ENCODE measurements at regions not wholly inside any gene's neighbourhood (a gene's known extent, or its start where the extent isn't known, plus 50 kb on each side); places are given as distances from the start of the nearest gene placed in this dataset.

DNA sequence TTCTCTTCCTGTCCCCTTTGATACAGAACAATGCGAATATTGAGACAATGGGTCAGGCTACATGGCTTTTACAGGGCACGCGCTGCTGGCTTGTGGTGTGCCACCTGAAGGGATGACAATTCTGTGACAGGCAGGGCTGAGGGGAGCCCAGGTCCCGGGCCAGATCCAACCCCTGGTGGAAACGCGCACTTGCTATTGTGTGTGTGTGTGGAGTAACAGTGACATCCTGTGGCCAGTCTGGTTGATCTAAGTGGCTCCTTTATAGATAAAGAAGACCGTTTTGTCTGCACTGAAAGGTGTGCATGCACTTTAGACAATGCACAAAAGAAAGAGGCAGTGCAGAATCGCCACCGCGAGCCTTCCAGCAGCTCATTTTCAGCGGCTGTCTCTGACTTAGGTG lies 273.6 kb downstream of the HRH4 start:
- peak; percentile 22 for DNase-seq (ENCODE audit: low spot score)

DNA sequence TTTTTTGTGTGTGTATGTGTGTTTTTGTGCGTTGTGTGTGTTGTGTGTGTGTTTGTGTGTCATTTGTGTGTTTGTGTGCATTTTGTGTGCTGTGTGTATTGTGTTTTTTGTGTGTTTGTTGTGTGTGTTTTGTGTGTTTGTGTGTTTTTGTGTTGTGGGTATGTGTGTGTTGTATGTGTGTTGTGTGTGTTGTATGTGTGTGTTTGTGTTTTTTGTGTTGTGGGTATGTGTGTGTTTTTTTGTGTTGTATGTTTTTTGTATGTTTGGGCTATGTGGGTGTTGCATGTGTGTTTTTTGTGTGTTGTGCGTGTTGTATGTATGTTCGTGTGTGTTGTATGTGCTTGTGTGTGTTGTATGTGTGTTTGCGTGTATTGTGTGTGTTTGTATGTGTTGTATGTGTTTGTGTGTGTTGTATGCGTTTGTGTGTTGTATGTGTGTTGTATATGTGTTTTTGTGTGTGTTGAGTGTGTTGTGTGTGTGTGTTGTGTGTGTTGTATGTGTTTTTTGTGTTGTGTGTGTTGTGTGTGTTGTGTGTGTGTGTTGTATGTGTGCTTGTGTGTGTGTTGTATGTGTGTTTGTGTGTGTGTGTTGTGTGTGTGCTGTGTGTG lies 275.3 kb downstream of the HRH4 start:
- no peak for DNase-seq (ENCODE audit: low spot score)

DNA sequence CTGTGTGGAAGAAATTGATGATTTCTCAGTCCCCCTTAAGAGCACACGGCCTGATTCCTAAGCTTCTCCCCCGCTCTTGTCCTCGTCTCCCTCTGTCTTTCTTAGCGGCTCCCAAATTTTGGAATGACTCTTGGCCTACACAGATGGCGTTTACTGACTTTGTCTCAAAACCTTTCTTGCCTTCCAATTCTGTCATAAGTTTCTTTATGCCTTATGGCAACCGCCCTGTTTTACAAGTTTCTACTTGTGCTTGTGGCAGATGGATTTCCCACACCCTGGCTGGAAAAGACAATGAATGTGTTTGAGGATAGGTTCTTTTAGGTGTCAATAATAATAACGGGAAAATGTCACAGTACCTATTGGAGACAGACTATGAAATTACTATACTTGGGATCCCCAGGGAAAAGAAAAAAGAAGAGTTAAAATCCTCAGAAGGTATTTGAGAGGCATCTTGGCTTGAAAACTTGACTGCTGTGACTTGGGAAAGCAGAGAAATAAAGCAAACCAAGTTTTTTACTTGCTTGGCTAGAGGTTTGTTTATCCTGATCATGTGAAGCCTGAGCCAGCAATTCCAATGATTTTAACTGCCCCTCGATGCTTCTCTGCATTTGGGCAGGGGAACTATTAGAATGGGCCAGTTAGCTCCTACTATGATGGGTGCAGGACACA lies 276.4 kb downstream of the HRH4 start:
- DNase-seq (ENCODE audit: low spot score) = no peak

DNA sequence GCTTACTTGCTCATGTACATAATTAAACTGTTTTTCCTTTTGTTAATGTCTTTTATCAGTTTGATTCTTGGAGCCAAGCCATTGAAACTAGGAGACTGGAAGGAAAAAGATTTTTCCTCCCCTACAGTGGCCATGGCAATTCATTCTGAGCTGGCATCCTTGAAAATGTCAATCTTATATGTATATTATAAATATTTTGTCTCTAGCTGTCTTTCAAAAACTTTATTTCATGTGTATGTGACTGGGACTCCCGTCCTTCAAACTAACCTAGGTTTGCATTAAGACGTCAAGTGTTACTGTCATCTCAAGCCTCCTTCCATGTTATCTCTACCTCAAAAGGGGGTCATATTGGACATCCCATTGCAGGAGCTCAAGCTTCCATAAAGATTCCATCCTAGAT lies 280.4 kb downstream of the HRH4 start:
- no peak for DNase-seq (ENCODE audit: low spot score)

DNA sequence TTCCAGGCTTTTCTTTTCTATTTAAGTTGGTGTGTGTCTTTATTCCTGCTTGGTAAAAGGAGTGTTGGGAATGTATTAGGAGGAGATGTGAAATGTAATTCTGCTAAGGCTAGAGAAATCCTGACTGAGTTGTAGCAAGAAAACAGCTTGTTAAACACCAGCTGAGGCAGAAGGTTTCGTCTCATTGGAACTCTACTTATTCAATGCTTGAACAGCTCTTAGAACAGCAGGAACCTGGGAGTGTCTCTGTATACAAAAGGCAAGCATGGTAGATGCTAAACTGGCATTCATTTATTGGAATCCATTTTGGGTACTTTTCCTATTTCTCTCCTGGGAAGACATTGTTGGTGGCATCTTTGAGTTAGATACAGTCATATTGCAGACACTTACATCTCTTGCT lies 280.9 kb downstream of the HRH4 start:
- DNase-seq (ENCODE audit: low spot score) = no peak

DNA sequence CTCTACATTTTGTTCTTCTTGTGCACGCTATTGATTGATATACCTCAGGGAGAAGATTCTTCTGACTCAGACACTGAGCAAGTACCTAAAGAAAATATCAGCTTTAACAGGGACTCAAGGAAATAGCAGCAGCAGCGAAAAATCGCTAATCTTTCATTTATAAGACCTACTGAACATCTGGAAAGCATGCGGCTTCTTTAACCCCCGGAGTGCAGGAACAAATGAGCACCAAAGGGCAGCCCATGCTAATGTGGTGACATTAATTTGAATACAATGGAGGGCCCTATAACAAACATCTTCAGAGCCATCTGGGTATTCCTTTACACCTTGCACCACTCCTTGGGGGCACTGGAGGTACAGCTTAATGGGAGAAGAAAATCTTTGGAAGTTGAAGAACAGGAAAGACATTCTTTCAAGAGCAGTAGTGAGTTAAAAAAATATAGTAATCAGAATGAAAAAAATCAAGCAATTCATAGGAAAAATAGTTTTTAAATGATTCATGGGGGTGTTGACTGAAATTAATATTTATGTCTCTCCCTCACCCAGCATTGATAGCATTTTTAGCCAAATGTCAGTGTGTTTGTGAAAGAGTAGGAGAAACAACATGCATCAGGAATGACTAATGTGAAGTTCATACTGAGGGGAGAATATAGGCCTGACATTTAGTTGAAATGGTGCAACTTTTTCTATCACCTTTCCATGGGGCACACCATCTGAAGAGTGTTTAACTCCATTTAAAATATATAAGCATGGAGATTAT lies 281.7 kb downstream of the HRH4 start:
- DNase-seq (ENCODE audit: low spot score) = no peak

DNA sequence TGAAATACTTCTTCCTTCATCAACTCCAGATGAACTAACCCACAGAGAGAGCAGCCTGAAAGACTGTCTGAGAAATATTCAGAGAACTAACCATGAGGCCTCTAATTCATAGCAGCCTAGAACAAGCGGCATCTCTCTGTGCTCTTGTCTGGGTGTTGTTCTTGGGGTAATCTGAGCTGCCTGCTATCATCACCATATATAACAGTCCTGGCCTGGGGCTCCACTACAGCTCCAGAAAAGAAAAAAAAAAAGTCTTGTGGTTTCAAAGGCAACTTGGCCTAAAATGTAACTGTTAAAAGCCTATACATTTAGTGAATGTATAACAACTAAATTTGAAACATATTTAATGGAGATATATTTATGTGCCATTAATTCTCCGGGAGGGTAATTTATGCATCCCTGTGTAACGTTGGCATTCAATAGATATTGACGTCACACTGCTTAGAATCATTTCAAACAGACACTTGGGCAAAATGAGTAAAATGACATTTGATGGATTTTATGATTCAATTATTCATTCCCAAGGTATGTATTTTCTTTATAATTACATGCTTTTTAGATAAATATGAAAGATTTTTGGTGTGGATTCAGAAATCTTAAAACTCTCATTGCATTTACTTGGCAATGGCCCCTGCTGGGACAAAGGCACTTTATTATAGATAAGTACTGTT lies 294.3 kb downstream of the HRH4 start:
- no peak for DNase-seq (ENCODE audit: low spot score)

DNA sequence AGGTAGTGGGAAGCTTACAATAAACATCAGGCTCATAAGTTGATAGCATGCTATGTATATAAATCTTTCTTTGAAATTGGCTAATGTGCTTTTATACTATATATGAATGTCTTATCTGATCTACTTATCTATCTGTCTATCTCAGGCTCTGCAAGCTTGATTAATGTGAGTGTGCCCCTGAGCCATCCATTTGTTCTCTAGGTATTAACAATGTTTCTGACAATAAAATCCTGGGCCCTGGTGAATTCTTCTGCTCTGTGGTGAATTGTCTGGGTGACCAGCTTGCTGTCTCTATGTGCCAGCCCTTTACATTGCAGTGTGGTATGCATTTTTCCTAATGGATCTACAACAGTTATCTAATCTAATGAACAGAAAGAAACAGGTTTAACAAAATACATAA lies 295.9 kb downstream of the HRH4 start:
- DNase-seq (ENCODE audit: low spot score) = no peak

DNA sequence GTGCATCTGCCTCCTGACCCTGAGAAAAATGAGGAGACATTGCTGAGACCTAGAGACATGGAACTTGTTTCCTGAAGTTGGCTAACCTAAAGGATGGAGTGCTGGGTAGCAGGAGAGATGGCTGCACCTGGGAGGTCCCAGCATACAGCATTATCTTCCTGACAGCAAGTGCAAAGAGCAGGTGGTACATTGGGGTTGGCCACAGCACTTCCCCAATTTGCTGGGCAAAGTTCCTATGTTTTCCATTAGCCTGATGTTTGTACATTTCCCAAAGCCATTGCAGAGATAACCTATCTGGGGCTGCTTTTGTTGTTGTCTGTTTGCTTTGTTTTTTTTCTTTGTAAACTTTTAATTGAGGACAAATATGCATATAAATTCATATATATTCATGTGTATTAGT lies 296.7 kb downstream of the HRH4 start:
- DNase-seq (ENCODE audit: low spot score) = no peak

DNA sequence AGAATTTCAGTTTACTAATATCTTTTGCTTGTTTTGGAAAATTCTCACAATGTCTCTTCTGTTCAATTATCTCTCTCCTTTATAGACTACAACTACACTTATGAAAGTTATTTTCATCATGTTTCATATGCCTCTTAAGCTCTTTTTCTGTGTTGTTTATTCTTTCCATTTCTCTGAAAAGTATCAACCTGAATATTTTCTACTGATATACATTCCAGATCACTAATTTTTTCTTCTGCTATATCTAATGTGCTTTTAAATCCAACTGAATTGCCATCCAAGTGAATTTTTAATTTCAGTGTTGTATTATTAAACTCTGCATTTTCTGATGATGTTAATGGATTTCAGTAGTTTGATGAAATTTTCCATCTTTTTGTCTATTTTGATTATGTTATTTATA lies 301.3 kb downstream of the HRH4 start:
- no peak for DNase-seq (ENCODE audit: low spot score)

DNA sequence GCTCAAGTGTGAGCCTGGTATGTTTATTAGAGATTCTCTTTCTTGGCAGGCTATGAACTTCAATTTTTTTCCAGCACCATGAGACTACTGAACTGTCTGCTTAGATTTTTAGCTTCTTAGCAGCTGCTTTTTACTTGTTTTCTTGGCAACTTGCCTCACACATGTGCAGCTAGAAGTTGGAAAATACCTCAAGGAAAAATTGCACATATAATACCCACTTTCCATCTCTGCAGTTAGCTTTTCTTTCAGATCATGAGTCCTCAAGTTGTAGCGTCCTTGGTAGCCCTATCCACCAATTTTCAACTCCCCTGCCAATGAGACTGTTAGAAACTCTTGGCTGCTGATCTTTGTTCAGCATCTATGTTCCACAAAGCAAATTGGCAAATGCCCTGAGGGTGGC lies 302.1 kb downstream of the HRH4 start:
- no peak for DNase-seq (ENCODE audit: low spot score)

DNA sequence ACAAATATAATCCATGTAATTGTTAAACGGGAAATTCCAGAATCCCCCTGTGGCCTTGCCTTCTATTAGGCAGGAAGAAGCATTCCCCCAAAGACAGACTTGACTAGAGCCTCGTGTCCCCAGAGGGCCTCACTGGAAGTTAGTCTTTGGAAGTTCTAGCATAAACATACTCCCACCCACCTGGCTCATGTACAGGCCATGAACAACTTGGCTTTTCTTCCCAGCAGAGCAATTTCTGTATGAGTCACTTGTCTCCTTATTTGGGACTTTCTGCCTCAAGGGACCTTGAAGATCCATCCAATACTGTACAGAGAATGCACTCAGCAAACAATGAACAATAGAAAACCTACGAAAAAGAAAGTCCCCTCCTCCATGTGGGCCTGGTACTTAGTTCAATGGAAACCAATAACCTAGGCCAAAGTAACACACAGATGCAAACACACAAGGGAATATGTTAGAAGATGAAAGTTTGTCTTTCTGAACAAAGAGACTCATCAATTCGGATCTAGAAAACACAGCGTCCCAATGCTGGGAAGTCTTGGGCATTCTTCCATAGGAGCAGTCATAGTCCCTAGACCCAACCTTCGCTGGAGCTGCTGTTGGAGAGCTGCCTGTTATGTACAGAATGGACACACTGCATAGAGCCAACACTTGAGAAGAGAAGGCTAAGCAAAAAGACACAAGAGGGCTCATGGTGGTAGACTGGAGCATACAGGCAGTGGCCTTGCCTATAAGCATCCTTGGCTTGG lies 303.5 kb downstream of the HRH4 start:
- DNase-seq (ENCODE audit: low spot score) = peak; percentile 88

DNA sequence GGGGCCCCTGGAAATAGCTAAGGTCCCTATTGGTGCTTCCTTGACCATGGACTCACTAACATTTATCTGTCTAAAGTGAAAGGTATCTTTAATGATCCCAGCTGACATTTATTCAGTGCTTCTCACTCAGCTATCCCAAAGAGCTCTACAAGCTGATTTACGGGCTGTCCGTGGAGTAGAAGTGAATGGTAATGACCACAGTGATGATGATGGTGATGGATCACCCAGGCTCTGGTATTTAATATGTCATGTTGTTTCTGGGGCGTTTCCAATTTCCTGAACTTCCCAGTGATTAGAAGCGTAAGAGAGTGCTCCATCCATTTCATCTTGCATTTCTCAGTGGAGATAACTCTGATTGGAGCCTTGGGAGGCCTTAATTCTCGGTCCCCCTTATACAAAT lies 304.3 kb downstream of the HRH4 start:
- DNase-seq (ENCODE audit: low spot score) = no peak

DNA sequence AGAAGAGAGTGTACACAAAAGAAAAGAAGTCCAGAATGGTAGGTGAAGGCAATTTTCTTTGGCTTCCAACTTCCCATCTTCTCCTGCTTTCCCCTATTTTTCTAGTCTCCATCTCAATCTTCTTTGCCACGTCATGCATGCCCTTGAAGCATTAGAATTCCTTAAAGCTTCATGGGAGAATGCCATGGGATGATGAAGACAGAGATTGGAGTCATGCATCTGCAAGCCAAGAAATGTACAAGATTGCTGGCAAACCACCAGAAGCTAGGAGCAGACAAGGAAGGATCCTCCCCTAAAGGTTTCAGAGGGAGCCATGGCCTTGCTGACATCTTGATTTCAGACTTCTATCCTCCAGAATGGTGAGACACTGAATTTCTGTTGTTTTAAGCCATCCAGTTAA lies 305.9 kb downstream of the HRH4 start:
- no peak for DNase-seq (ENCODE audit: low spot score)

DNA sequence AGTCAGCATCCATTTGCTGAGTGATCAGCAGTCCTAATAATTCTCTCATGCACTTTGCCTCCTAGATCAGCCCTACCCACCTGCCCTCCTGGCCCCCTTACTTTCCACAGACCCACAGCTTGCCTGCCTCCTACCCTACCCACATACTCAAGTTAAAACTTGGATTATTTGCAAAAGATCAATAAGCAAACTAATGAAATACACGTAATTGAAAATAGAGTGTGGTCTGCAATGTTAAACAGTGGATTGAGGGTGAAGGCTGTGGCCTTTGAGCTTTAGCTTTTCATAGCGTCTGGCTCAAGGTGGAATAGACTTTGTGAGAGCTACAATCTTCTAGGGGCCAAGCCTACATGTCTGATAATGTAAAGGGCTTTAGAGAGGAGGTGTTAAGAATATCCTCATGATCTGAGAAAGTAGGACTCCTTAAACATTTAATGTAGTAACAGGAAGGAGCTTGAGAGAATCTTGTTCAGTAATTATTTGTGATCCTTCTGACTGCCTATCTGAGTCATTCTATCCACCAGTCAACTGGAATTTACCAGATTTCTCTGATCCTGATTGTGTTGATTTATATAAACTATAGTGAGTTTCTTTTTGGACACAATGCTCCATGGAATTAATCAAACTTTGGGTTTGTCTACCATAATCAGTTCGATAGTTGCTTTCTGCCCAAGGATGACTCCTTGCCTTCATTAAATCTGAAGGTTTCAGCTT lies 310.0 kb downstream of the HRH4 start:
- DNase-seq (ENCODE audit: low spot score) = no peak

DNA sequence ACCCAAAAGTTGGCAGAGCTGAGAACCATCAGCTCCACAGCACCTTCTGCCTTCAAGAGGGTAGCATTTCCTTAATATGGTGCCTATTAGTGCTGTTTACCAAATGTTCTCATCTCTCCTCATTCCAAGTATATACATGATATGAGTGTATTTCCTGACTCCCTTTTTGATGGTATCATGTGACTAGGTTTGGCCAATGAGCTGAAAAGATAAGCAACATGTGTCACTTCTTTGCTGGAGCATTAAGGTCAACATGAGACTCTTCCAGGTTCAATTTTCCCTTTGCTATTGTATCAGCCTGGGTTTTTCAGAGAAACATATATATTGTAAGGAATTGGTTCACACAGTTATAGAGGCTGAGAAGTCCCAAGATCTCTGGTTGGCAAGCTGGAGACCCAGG lies 310.9 kb downstream of the HRH4 start:
- DNase-seq (ENCODE audit: low spot score) = no peak

DNA sequence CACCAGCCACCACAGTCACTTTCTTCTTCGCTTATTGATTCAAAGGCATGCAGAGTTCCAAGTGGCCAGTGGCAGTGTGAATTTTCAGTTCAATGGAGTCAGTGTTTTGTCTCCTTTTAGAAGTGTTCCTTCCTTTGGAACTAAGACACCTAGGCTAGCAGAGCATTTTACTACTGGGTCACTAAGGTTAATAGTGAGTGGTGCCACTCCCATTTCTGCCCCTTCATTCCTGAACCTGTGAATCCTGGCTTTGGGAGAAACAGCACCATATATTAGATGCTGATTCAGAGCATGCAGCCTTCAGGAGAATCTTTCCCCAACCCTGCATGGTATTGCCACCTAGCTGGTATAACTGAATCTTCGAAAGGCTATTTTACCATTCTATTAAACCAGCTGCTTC lies 312.7 kb downstream of the HRH4 start:
- no peak for DNase-seq (ENCODE audit: low spot score)

DNA sequence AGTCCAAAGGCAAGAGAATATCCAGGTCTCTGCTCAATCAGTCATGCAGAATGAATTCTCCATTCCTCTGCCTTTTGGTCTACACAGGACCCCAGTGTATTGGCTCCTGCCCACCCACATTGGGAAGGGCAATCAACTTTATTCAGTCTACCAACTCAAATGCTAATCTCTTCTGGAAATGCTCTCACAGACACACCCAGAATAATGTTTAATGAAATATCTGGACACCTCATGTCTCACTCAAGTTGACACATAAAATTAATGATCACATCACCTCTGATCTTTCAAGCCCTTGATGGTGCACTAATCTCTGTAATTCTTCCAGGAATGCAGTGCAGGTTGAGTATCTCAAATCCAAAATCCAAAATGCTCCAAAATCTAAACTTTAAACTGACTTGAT lies 315.6 kb downstream of the HRH4 start:
- DNase-seq (ENCODE audit: low spot score) = no peak

DNA sequence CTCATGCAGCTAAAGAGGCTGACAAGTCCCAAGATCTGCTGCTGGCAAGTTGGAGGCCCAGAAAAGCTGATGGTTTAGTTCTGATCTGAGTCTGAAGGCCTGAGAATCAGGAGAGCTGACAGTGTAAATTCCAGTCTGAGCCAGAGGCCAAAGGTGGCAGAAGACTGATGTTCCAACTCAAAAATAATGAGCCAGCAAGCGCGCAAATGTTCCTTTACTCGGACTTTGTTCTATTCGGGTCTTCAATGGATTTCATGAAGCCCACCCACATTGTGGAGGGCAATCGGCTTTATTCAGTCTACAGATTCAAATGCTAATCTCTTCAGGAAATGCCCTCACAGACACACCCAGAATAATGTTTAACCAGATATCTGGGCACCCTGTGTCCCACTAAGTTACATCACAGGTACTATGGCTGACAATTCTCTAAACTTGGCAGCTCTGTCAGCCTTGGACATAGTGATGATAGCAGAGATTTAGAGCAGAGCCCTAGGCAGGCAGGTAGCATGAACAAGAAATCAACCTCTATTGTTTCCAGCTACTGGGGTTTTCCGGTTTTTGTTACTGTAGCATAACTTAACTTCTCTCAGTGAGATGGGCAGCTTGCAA lies 318.5 kb downstream of the HRH4 start:
- no peak for DNase-seq (ENCODE audit: low spot score)

DNA sequence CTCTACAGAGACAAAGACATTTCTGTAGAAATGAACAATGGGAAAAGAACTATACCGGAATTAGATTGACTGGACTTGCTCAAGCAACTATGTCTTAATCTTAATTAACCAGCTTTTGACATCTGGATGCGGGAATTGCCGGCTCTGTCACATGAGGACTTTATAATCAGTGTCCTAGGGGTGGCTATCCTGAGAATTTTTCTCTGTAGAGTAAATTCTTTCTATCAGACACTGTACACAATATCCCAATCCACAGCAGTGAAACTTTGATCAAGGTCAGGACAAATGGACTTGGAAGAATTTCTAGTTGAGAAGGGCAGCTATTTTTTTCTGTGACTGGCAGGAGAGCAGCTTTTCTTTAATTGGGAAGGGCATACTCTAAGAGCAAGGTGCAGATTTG lies 322.1 kb downstream of the HRH4 start:
- DNase-seq (ENCODE audit: low spot score) = no peak

DNA sequence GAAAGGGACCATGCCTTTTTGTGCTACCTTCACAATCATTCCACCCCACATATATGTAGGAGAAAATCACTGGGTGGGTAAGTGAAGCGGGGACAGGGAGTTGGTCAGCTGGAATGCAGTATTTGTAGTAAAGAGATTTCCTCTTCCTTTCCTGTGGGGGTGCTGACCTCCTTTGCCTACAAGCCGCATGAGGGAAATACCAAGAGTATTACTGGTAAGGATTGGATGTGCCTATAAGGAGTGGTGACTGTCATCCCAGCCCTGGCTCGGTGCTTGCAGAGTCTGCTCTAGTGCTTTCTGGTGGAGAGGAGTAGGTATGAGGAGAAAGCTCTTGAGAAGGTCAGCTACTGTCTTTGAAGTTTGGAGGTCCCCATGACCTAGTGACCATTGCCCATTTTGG lies 324.6 kb downstream of the HRH4 start:
- DNase-seq (ENCODE audit: low spot score) = no peak
